Calu3 (cell line): ENCODE measurements at regions not wholly inside any gene's neighbourhood (a gene's known extent, or its start where the extent isn't known, plus 50 kb on each side); places are given as distances from the start of the nearest gene placed in this dataset.
"Not testable (repeated sequence)": the region's sequence is repeated elsewhere in the genome, so short reads cannot be mapped to it uniquely, and the experiment has no call there.

ENCODE experiments used
- BruUV-seq: library from RNA; stranded (reverse); fragments of 400-500 nt; replicated peaks from 2 replicates; lab custom pipeline; 2021; lab: Mats Ljungman, UMichigan
- CTCF ChIA-PET: fragments of 300-600 bp; sonication (Branson Sonifier 250); formaldehyde crosslinking; loops from one replicate; lab custom pipeline; 2022; ENCODE audit warnings: antibody characterized with exemption; lab: Charles Lee
- DNase-seq: peaks from one replicate; pipeline ENCODE4 v3.0.0; 2022
- H3K27ac Mint-ChIP-seq: one replicate; pipeline ENCODE4 v1.8.0; 2022; ENCODE audit warnings: mixed read lengths; ENCODE audit not compliant: unreplicated experiment
- H3K27me3 Mint-ChIP-seq: one replicate; pipeline ENCODE4 v1.8.0; 2022; ENCODE audit warnings: mixed read lengths; ENCODE audit not compliant: unreplicated experiment
- H3K36me3 Mint-ChIP-seq: one replicate; pipeline ENCODE4 v1.8.0; 2022; ENCODE audit warnings: mild to moderate bottlenecking, moderate library complexity, mixed read lengths; ENCODE audit not compliant: insufficient read depth, unreplicated experiment
- H3K4me1 Mint-ChIP-seq: one replicate; pipeline ENCODE4 v1.8.0; 2022; ENCODE audit warnings: mild to moderate bottlenecking, low read depth, mixed read lengths; ENCODE audit not compliant: unreplicated experiment
- H3K4me3 Mint-ChIP-seq: one replicate; pipeline ENCODE4 v1.8.0; 2022; ENCODE audit warnings: mild to moderate bottlenecking, low read depth, moderate library complexity, mixed read lengths; ENCODE audit not compliant: unreplicated experiment
- H3K9me3 Mint-ChIP-seq: one replicate; pipeline ENCODE4 v1.8.0; 2022; ENCODE audit warnings: low read depth, mixed read lengths; ENCODE audit not compliant: unreplicated experiment
- intact Hi-C: fragments of 100-400 bp; cut with micrococcal nuclease; formaldehyde crosslinking; loops from one replicate; pipeline ENCODE4 v1.10.0; 2022; ENCODE audit not compliant: unreplicated experiment
- TF ChIP-seq, protein P1 (sequence below): fragments of 200-600 bp; IDR thresholded peaks from one replicate; pipeline ENCODE4 v1.8.0; 2022; ENCODE audit warnings: antibody characterized with exemption; ENCODE audit not compliant: unreplicated experiment

DNA sequence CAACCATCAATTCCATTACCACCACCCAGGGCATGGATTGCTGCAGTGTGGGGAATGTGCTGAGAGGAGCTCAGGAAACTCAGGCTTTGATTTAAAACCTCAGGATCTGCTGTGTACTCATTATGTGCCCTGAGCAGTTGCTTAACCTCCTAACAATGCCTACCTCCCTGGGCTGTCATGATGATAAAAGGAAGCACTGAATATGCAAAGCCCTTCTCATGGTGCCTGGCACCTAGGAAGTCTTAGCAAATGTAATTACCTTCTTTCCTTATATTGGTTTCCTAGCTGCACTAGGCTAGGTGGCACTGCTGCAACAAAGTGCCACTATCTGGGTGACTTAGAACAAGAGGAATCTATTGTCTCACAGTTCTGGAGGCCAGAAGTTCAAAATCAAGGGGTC, 62.2 kb downstream of the KCTD12 start:
- intact Hi-C loops: loop anchor here (10.0 kb wide), 1 partner anchor 81 kb away; no protein-coding TSS in a partner anchor

GRCh38 chr13:76822698-76823267, 63.4 kb downstream of the KCTD12 start:
- intact Hi-C loops: loop anchor here (10.0 kb wide), 1 partner anchor 82 kb away; no protein-coding TSS in a partner anchor
- Mint-ChIP-seq H3K27me3 (peaks cover 11% of the 10 kb centered on the region), H3K36me3 (no peaks in the 10 kb centered on the region), H3K27ac (no peak overlapping the region), H3K9me3 (no peaks in the 10 kb centered on the region), H3K4me1 (no peaks in the 10 kb centered on the region), H3K4me3 (no peak overlapping the region)
- TF ChIP-seq, protein P1, sequence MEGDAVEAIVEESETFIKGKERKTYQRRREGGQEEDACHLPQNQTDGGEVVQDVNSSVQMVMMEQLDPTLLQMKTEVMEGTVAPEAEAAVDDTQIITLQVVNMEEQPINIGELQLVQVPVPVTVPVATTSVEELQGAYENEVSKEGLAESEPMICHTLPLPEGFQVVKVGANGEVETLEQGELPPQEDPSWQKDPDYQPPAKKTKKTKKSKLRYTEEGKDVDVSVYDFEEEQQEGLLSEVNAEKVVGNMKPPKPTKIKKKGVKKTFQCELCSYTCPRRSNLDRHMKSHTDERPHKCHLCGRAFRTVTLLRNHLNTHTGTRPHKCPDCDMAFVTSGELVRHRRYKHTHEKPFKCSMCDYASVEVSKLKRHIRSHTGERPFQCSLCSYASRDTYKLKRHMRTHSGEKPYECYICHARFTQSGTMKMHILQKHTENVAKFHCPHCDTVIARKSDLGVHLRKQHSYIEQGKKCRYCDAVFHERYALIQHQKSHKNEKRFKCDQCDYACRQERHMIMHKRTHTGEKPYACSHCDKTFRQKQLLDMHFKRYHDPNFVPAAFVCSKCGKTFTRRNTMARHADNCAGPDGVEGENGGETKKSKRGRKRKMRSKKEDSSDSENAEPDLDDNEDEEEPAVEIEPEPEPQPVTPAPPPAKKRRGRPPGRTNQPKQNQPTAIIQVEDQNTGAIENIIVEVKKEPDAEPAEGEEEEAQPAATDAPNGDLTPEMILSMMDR: no peak
- CTCF ChIA-PET: interaction anchor here (1.3 kb wide), 1 partner anchor 63 kb away, joined by 5 read pairs; no protein-coding TSS in a partner anchor
- DNase-seq: no peak
- BruUV-seq: no TSS peak

More for the DNA sequence above, 62.2 kb downstream of the KCTD12 start:
- Mint-ChIP-seq H3K4me3 (no peak overlapping the region), H3K27me3 (no peaks in the 10 kb centered on the region), H3K36me3 (no peaks in the 10 kb centered on the region), H3K4me1 (no peaks in the 10 kb centered on the region), H3K27ac (no peak overlapping the region), H3K9me3 (no peaks in the 10 kb centered on the region)
- BruUV-seq: no TSS peak
- TF ChIP-seq, protein P1: no peak
- CTCF ChIA-PET: no interaction called here
- DNase-seq: no peak

DNA sequence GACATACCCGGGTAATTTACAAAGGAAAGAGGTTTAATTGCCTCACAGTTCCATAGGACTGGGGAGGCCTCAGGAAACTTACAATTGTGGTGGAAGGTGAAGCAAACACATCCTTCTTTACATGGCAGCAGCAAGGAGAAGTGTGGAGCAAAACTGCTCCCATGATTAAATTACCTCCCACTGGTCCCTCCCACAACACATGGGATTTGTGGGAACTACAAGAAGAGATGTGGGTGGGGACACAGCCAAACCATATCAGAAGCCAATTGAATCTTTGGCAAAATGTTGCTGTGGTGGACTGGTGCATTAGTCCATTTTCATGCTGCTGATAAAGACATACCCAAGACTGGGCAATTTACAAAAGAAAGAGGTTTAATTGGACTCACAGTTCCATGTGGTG, 65.0 kb downstream of the KCTD12 start:
- H3K27ac Mint-ChIP-seq, H3K4me1 Mint-ChIP-seq, CTCF ChIA-PET, H3K9me3 Mint-ChIP-seq, H3K36me3 Mint-ChIP-seq, H3K4me3 Mint-ChIP-seq, DNase-seq, BruUV-seq: not testable (repeated sequence)
- peaks cover 13% of the 10 kb centered on the region for H3K27me3 Mint-ChIP-seq
- intact Hi-C loops: loop anchor here (10.0 kb wide), 1 partner anchor 84 kb away; no protein-coding TSS in a partner anchor

DNA sequence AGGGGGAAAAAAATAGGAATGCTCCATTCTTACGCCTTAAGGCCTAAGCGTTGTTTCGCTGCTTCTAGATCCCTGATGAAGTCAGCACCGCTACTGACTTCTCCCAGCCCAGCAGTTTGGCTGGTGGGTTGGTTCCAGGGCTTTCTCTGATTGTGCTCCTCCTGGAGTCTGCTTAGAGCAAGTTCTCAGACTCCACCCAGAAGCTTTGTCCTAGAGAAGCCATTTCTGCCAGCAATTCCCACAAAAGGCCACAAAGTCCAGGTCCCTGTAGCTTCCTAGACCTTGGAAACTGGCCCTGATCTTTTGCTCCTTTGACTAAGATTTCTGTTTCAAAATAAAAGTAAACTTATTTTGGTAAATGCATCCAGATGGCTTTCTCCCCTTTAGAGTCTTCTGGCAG, 65.4 kb downstream of the KCTD12 start:
- no peak overlapping the region for H3K4me3 Mint-ChIP-seq
- CTCF ChIA-PET: no interaction called here
- BruUV-seq: no TSS peak
- no peak for DNase-seq
- no peaks in the 10 kb centered on the region for H3K9me3 Mint-ChIP-seq
- no peaks in the 10 kb centered on the region for H3K36me3 Mint-ChIP-seq
- peaks cover 13% of the 10 kb centered on the region for H3K27me3 Mint-ChIP-seq
- H3K27ac Mint-ChIP-seq: no peak overlapping the region
- intact Hi-C loops: loop anchor here (10.0 kb wide), 1 partner anchor 84 kb away; no protein-coding TSS in a partner anchor
- TF ChIP-seq, protein P1: no peak
- H3K4me1 Mint-ChIP-seq: no peaks in the 10 kb centered on the region

GRCh38 chr13:76816394-76816793, 69.8 kb downstream of the KCTD12 start:
- H3K9me3 Mint-ChIP-seq: no peaks in the 10 kb centered on the region
- DNase-seq: no peak
- BruUV-seq: no TSS peak
- H3K27me3 Mint-ChIP-seq: peaks cover 13% of the 10 kb centered on the region
- CTCF ChIA-PET: no interaction called here
- intact Hi-C loops: no loop called here
- no peak overlapping the region for H3K27ac Mint-ChIP-seq
- TF ChIP-seq, protein P1: no peak
- no peaks in the 10 kb centered on the region for H3K4me1 Mint-ChIP-seq
- no peak overlapping the region for H3K4me3 Mint-ChIP-seq
- no peaks in the 10 kb centered on the region for H3K36me3 Mint-ChIP-seq
